ENCODE measurements at regions not wholly inside any gene's neighbourhood (a gene's known extent, or its start where the extent isn't known, plus 50 kb on each side); places are given as distances from the start of the nearest gene placed in this dataset.
"Not testable (repeated sequence)": the region's sequence is repeated elsewhere in the genome, so short reads cannot be mapped to it uniquely, and the experiment has no call there.

DNA sequence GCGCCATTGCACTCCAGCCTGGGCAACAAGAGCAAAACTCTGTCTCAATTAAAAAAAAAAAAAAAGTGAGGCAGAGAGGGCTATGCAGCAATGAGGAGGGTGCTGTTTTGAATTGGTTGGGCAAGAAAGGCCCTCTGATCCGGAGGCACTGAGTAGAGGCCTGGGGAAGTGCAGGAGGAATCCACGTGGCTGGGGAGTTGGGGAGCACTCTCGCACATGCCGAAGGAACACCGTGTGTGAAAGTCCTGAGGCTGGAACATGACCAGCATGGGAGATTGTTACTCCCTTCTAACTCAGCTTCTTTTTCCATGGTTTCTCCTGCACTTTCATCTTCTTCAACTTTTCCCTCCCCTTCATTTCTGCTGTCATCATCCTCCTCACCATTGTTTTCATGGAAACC, 347.9 kb upstream of the HS6ST1 start:
- Histone ChIP-seq H3K4me1 (ENCODE audit: control insufficient read depth in 2 of 2, insufficient read depth in 2 of 2, low read length in 1 of 2) (no peaks in the 10 kb centered on the region), H3K4me3 (ENCODE audit: low read depth in 1 of 2, low read length in 2 of 2) (no peak overlapping the region), H3K27ac (ENCODE audit: low read depth in 2 of 2, low read length in 1 of 2) (no peak overlapping the region), H3K36me3 (ENCODE audit: control insufficient read depth in 2 of 2, insufficient read depth in 2 of 2, low read length in 1 of 2) (no peaks in the 10 kb centered on the region), H3K27me3 (ENCODE audit: control insufficient read depth in 1 of 2, insufficient read depth in 2 of 2, low read length in 2 of 2) (no peaks in the 10 kb centered on the region), H3K9me3 (ENCODE audit: control insufficient read depth in 2 of 2, insufficient read depth in 1 of 2, low read depth in 1 of 2, low read length in 1 of 2) (peaks cover 0 to 2% of the 10 kb centered on the region in 2 donors)
- WGBS, 2 donors: 91% methylated on average over 6 of the region's 6 CpGs

DNA sequence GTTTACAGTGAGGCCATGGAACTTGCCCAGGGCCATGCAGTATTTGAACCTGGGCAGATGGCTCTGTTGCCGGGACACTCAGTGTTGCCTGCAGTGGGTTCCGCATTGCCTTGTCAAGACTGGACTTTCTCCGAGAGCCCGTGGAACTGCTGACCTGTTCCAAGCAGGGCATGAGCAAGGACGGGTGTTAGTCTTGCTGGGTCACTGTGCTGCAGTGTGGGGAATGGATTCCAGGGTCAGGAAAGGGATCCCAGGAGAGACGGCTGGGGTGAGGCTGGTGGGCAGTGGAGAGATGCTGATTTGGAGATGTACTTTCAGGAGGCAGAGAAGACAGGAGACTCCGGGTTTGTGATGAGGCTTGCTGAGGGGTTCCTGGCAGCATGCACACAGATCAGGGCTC, 348.7 kb upstream of the HS6ST1 start:
- Histone ChIP-seq H3K27me3 (ENCODE audit: control insufficient read depth in 1 of 2, insufficient read depth in 2 of 2, low read length in 2 of 2) (no peaks in the 10 kb centered on the region), H3K4me3 (ENCODE audit: low read depth in 1 of 2, low read length in 2 of 2) (no peak overlapping the region)
- 87 to 92% methylated on average over 7 of the region's 7 CpGs for WGBS, 2 donors

DNA sequence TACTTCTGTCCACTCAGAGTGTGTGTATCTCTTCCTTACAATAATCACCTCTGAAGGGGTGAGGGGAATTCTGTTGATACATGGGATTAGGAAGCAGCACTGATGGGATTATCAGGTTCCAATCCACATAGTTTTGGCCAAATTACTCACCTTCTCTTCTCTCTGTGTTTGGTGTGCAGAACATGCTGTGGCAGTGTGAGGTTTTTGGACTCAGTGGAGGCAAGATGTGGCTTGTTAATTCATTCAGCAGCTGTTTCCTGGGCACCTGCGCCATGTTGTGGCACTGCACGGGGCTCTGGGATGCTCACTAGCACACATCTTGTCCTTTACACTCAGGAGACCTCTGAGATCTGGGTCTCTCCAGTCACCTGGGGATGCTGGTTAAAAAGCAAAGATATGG, 350.3 kb upstream of the HS6ST1 start:
- Histone ChIP-seq H3K27me3 (ENCODE audit: control insufficient read depth in 1 of 2, insufficient read depth in 2 of 2, low read length in 2 of 2) (no peaks in the 10 kb centered on the region), H3K4me3 (ENCODE audit: low read depth in 1 of 2, low read length in 2 of 2) (no peak overlapping the region), H3K9me3 (ENCODE audit: control insufficient read depth in 2 of 2, insufficient read depth in 1 of 2, low read depth in 1 of 2, low read length in 1 of 2) (peaks cover 0 to 2% of the 10 kb centered on the region in 2 donors), H3K4me1 (ENCODE audit: control insufficient read depth in 2 of 2, insufficient read depth in 2 of 2, low read length in 1 of 2) (no peaks in the 10 kb centered on the region), H3K27ac (ENCODE audit: low read depth in 2 of 2, low read length in 1 of 2) (no peak overlapping the region), H3K36me3 (ENCODE audit: control insufficient read depth in 2 of 2, insufficient read depth in 2 of 2, low read length in 1 of 2) (no peaks in the 10 kb centered on the region)
- 50% methylated on average over 2 of the region's 2 CpGs for WGBS, 2 donors

More for the DNA sequence above, 348.7 kb upstream of the HS6ST1 start:
- H3K36me3 ChIP-seq (ENCODE audit: control insufficient read depth in 2 of 2, insufficient read depth in 2 of 2, low read length in 1 of 2): no peaks in the 10 kb centered on the region
- H3K27ac ChIP-seq (ENCODE audit: low read depth in 2 of 2, low read length in 1 of 2): no peak overlapping the region
- no peaks in the 10 kb centered on the region for H3K4me1 ChIP-seq (ENCODE audit: control insufficient read depth in 2 of 2, insufficient read depth in 2 of 2, low read length in 1 of 2)
- H3K9me3 ChIP-seq (ENCODE audit: control insufficient read depth in 2 of 2, insufficient read depth in 1 of 2, low read depth in 1 of 2, low read length in 1 of 2): peaks cover 0 to 2% of the 10 kb centered on the region in 2 donors

DNA sequence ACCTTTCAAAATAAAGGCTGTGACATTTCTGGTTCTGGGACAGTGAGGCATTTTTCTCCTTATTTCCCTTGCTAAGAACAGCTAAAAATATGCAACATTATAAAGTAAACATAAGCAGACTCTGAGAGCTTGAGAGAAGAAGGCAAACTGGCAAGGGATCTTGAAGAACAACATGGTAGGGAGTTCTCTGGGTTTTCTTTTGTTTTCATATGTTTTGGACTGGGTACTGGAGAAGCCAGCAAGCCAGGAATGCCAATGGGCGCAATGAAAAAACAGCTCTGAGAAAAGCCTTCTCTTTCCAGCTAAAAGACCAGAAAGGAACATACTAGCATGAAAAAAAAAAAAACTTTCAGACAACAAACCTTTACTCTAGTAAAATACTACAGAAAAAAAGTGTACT, 351.4 kb upstream of the HS6ST1 start:
- no peaks in the 10 kb centered on the region for H3K27me3 ChIP-seq (ENCODE audit: control insufficient read depth in 1 of 2, insufficient read depth in 2 of 2, low read length in 2 of 2)
- no peaks in the 10 kb centered on the region for H3K4me1 ChIP-seq (ENCODE audit: control insufficient read depth in 2 of 2, insufficient read depth in 2 of 2, low read length in 1 of 2)
- H3K36me3 ChIP-seq (ENCODE audit: control insufficient read depth in 2 of 2, insufficient read depth in 2 of 2, low read length in 1 of 2): no peaks in the 10 kb centered on the region
- 77 to 83% methylated on average over 1 of the region's 1 CpG for whole genome bisulfite sequencing, 2 donors
- no peak overlapping the region for H3K27ac ChIP-seq (ENCODE audit: low read depth in 2 of 2, low read length in 1 of 2)
- no peaks in the 10 kb centered on the region for H3K9me3 ChIP-seq (ENCODE audit: control insufficient read depth in 2 of 2, insufficient read depth in 1 of 2, low read depth in 1 of 2, low read length in 1 of 2)
- H3K4me3 ChIP-seq (ENCODE audit: low read depth in 1 of 2, low read length in 2 of 2): no peak overlapping the region

DNA sequence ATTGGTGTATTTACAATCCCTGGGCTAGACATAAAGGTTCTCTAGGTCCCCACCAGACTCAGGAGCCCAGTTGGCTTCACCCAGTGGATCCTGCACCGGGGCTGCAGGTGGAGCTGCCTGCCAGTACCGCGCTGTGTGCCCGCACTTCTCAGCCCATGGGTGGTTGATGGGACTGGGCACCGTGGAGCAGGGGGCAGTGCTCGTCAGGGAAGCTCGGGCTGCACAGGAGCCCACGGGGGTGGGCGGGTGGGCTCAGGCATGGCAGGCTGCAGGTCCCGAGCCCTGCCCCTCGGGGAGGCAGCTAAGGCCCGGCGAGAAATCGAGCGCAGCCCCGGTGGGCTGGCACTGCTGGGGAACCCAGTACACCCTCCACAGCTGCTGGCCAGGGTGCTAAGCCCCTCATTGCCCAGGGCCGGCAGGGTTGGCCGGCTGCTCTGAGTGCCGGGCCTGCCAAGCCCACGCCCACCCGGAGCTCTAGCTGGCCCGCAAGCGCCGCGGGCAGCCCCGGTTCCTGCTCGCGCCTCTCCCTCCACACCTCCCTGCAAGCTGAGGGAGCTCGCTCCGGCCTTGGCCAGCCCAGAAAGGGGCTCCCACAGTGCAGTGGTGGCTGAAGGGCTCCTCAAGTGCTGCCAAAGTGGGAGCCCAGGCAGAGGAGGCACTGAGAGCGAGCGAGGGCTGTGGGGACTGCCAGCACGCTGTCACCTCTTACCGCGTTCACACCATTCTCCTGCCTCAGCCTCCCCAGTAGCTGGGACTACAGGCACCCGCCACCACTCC, 353.5 kb upstream of the HS6ST1 start:
- not testable (repeated sequence) for H3K9me3 ChIP-seq (ENCODE audit: control insufficient read depth in 2 of 2, insufficient read depth in 1 of 2, low read depth in 1 of 2, low read length in 1 of 2); H3K27me3 ChIP-seq (ENCODE audit: control insufficient read depth in 1 of 2, insufficient read depth in 2 of 2, low read length in 2 of 2); H3K27ac ChIP-seq (ENCODE audit: low read depth in 2 of 2, low read length in 1 of 2); H3K4me3 ChIP-seq (ENCODE audit: low read depth in 1 of 2, low read length in 2 of 2); H3K36me3 ChIP-seq (ENCODE audit: control insufficient read depth in 2 of 2, insufficient read depth in 2 of 2, low read length in 1 of 2); H3K4me1 ChIP-seq (ENCODE audit: control insufficient read depth in 2 of 2, insufficient read depth in 2 of 2, low read length in 1 of 2)
- WGBS, 2 donors: 93 to 95% methylated on average over 34 to 36 of the region's 36 CpGs

DNA sequence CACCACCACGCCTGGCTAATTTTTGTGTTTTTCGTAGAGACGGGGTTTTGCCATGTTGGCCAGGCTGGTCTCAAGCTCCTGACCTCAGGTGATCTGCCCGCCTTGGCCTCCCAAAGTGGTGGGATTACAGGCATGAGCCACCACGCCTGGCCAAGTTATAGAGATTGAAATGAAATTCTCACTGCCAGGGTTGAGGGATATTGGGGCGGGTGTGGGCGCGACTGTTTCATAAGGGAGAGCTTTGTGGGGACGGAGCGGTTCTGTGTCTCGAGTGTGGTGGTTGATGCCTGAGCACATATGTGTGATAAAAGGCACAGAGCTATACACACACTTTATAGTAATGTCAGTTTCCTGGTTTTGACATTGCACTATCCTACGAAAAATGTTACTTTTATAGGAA, 361.0 kb upstream of the HS6ST1 start:
- not testable (repeated sequence) for H3K36me3 ChIP-seq (ENCODE audit: control insufficient read depth in 2 of 2, insufficient read depth in 2 of 2, low read length in 1 of 2); H3K4me3 ChIP-seq (ENCODE audit: low read depth in 1 of 2, low read length in 2 of 2); H3K27ac ChIP-seq (ENCODE audit: low read depth in 2 of 2, low read length in 1 of 2); H3K27me3 ChIP-seq (ENCODE audit: control insufficient read depth in 1 of 2, insufficient read depth in 2 of 2, low read length in 2 of 2); H3K9me3 ChIP-seq (ENCODE audit: control insufficient read depth in 2 of 2, insufficient read depth in 1 of 2, low read depth in 1 of 2, low read length in 1 of 2); H3K4me1 ChIP-seq (ENCODE audit: control insufficient read depth in 2 of 2, insufficient read depth in 2 of 2, low read length in 1 of 2)
- WGBS, 2 donors: 86 to 88% methylated on average over 12 of the region's 12 CpGs

DNA sequence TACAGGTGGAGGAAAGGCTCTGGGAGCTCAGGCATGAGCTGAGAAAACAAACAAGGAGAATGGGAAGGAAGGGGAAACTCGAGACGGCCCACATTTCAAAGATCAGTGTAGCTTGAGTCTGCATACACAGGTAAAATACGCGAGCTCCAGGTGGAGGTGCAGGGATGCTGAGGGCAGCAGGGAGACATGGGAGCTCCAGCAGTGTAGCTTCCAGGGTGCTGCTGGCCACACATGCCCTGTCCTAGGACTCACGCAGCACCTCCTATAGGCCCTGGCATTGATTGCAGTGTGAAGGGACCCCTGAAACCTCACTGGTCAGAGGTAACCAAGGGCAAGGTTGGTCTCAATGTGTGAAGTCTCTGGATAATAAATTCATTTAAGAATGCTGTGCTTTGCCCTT, 362.8 kb upstream of the HS6ST1 start:
- H3K27ac ChIP-seq (ENCODE audit: low read depth in 2 of 2, low read length in 1 of 2): no peak overlapping the region
- no peaks in the 10 kb centered on the region for H3K9me3 ChIP-seq (ENCODE audit: control insufficient read depth in 2 of 2, insufficient read depth in 1 of 2, low read depth in 1 of 2, low read length in 1 of 2)
- H3K4me1 ChIP-seq (ENCODE audit: control insufficient read depth in 2 of 2, insufficient read depth in 2 of 2, low read length in 1 of 2): peaks cover 0 to 4% of the 10 kb centered on the region in 2 donors
- H3K27me3 ChIP-seq (ENCODE audit: control insufficient read depth in 1 of 2, insufficient read depth in 2 of 2, low read length in 2 of 2): no peaks in the 10 kb centered on the region
- WGBS, 2 donors: 58 to 71% methylated on average over 5 of the region's 5 CpGs
- no peaks in the 10 kb centered on the region for H3K36me3 ChIP-seq (ENCODE audit: control insufficient read depth in 2 of 2, insufficient read depth in 2 of 2, low read length in 1 of 2)
- H3K4me3 ChIP-seq (ENCODE audit: low read depth in 1 of 2, low read length in 2 of 2): no peak overlapping the region

DNA sequence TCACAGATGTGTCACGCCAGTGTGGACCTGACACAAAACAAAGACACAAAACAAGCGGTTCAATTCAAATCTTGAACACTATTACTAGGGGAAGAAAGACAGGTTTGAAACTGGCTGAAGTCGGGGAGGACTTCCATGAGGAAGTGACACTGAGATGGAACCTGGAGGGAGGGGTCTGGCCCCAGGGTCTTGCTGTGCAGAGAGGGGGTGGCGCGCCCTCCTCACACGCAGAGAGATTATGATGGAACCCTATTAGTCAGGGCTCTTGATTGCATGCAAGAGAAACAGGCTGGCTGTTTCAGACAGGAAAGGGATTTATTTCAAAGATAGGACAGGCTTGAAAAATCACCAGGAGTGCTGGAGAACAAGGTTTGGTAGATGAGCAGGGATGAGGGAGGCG, 363.6 kb upstream of the HS6ST1 start:
- Histone ChIP-seq H3K4me1 (ENCODE audit: control insufficient read depth in 2 of 2, insufficient read depth in 2 of 2, low read length in 1 of 2) (peaks cover 0 to 4% of the 10 kb centered on the region in 2 donors), H3K27me3 (ENCODE audit: control insufficient read depth in 1 of 2, insufficient read depth in 2 of 2, low read length in 2 of 2) (no peaks in the 10 kb centered on the region), H3K4me3 (ENCODE audit: low read depth in 1 of 2, low read length in 2 of 2) (no peak overlapping the region), H3K36me3 (ENCODE audit: control insufficient read depth in 2 of 2, insufficient read depth in 2 of 2, low read length in 1 of 2) (no peaks in the 10 kb centered on the region), H3K9me3 (ENCODE audit: control insufficient read depth in 2 of 2, insufficient read depth in 1 of 2, low read depth in 1 of 2, low read length in 1 of 2) (no peaks in the 10 kb centered on the region), H3K27ac (ENCODE audit: low read depth in 2 of 2, low read length in 1 of 2) (no peak overlapping the region)
- 91 to 92% methylated on average over 7 of the region's 7 CpGs for WGBS, 2 donors

DNA sequence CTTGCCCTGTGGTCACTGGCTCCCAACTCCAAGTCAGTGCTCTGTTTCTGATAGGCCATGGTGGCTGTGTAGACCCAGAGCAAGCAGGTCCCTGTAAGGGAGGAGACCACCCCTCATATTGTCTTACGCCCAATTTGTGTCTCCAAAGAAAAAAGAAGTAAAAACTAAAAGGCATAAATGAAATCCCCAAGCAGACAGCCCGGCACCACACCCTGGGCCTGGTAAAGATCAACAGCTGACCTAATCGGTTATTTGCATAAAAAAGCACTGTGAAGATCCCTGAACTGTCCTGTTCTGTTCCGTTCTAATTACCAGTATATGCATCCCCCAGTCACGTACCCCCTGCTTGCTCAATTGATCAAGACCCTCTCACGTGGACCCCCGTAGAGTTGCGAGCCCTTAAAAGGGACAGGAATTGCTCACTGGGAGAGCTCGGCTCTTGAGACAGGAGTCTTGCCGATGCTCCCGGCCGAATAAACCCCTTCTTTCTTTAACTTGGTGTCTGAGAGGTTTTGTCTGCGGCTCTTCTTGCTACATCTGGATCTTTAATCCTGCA, 364.1 kb upstream of the HS6ST1 start:
- Histone ChIP-seq H3K27me3 (ENCODE audit: control insufficient read depth in 1 of 2, insufficient read depth in 2 of 2, low read length in 2 of 2) (no peaks in the 10 kb centered on the region), H3K4me3 (ENCODE audit: low read depth in 1 of 2, low read length in 2 of 2) (no peak overlapping the region), H3K4me1 (ENCODE audit: control insufficient read depth in 2 of 2, insufficient read depth in 2 of 2, low read length in 1 of 2) (peaks cover 0 to 4% of the 10 kb centered on the region in 2 donors), H3K27ac (ENCODE audit: low read depth in 2 of 2, low read length in 1 of 2) (no peak overlapping the region), H3K36me3 (ENCODE audit: control insufficient read depth in 2 of 2, insufficient read depth in 2 of 2, low read length in 1 of 2) (no peaks in the 10 kb centered on the region), H3K9me3 (ENCODE audit: control insufficient read depth in 2 of 2, insufficient read depth in 1 of 2, low read depth in 1 of 2, low read length in 1 of 2) (no peaks in the 10 kb centered on the region)
- 93% methylated on average over 13 of the region's 13 CpGs for WGBS, 2 donors

DNA sequence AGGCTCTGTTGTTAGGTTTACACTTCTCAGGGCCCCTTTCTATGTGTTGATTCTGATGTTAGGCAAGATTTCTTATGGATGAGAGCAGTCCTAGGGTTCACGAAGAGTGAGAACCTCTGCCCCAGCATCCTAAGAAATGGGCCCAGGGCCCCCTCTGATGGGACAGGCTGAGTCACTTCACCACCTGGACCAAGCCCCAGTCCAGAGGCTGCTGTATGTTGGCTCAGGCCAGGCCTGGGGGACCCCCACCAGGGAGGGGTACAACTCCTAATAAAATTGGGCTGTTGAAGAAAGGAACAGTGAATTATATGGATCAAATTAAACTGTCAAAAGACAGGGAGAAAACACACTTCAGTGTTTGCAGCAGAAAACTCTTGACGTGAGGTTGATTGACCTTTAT, 365.9 kb upstream of the HS6ST1 start:
- Histone ChIP-seq H3K9me3 (ENCODE audit: control insufficient read depth in 2 of 2, insufficient read depth in 1 of 2, low read depth in 1 of 2, low read length in 1 of 2) (no peaks in the 10 kb centered on the region), H3K27ac (ENCODE audit: low read depth in 2 of 2, low read length in 1 of 2) (no peak overlapping the region), H3K27me3 (ENCODE audit: control insufficient read depth in 1 of 2, insufficient read depth in 2 of 2, low read length in 2 of 2) (no peaks in the 10 kb centered on the region), H3K36me3 (ENCODE audit: control insufficient read depth in 2 of 2, insufficient read depth in 2 of 2, low read length in 1 of 2) (no peaks in the 10 kb centered on the region), H3K4me3 (ENCODE audit: low read depth in 1 of 2, low read length in 2 of 2) (no peak overlapping the region), H3K4me1 (ENCODE audit: control insufficient read depth in 2 of 2, insufficient read depth in 2 of 2, low read length in 1 of 2) (peaks cover 0 to 4% of the 10 kb centered on the region in 2 donors)
- 90 to 95% methylated on average over 2 of the region's 2 CpGs for WGBS, 2 donors
